ENCODE measurements at regions not wholly inside any gene's neighbourhood (a gene's known extent, or its start where the extent isn't known, plus 50 kb on each side); places are given as distances from the start of the nearest gene placed in this dataset.

GRCh38 chr6:91149246-91149955 lies 562.5 kb upstream of the MAP3K7 start:
- no peak overlapping the region for H3K4me3 ChIP-seq (ENCODE audit: low read depth, low read length)
- DNase-seq (ENCODE audit: low read depth) = peak; percentile 49
- no peak for TF ChIP-seq CTCF (conservative IDR thresholded peaks at IDR 0.05; ENCODE audit: low read depth, low read length)

- TF ChIP-seq CTCF (conservative IDR thresholded peaks at IDR 0.05; ENCODE audit: low read depth, low read length) = no peak
- DNase-seq (ENCODE audit: low read depth) = no peak
- H3K4me3 ChIP-seq (ENCODE audit: low read depth, low read length) = no peak overlapping the region
Measured at GRCh38 chr6:91144126-91144525, 557.3 kb upstream of the MAP3K7 start.

- no peak overlapping the region for H3K4me3 ChIP-seq (ENCODE audit: low read depth, low read length)
- no peak for TF ChIP-seq CTCF (conservative IDR thresholded peaks at IDR 0.05; ENCODE audit: low read depth, low read length)
- peak; percentile 7 for DNase-seq (ENCODE audit: low read depth)
Measured at GRCh38 chr6:91142154-91142553, 555.3 kb upstream of the MAP3K7 start.

GRCh38 chr6:91141346-91141745 lies 554.5 kb upstream of the MAP3K7 start:
- no peak for TF ChIP-seq CTCF (conservative IDR thresholded peaks at IDR 0.05; ENCODE audit: low read depth, low read length)
- DNase-seq (ENCODE audit: low read depth) = no peak
- H3K4me3 ChIP-seq (ENCODE audit: low read depth, low read length) = no peak overlapping the region

GRCh38 chr6:91140449-91140848 lies 553.6 kb upstream of the MAP3K7 start:
- no peak overlapping the region for H3K4me3 ChIP-seq (ENCODE audit: low read depth, low read length)

GRCh38 chr6:91137286-91137685 lies 550.4 kb upstream of the MAP3K7 start:
- no peak for DNase-seq (ENCODE audit: low read depth)
- no peak overlapping the region for H3K4me3 ChIP-seq (ENCODE audit: low read depth, low read length)
- TF ChIP-seq CTCF (conservative IDR thresholded peaks at IDR 0.05; ENCODE audit: low read depth, low read length) = no peak

More at GRCh38 chr6:91140449-91140848, 553.6 kb upstream of the MAP3K7 start:
- DNase-seq (ENCODE audit: low read depth) = no peak
- no peak for TF ChIP-seq CTCF (conservative IDR thresholded peaks at IDR 0.05; ENCODE audit: low read depth, low read length)
